Osteocyte (in vitro differentiated cells): ENCODE measurements at regions not wholly inside any gene's neighbourhood (a gene's known extent, or its start where the extent isn't known, plus 50 kb on each side); places are given as distances from the start of the nearest gene placed in this dataset.

Source experiments
- DNase-seq: peaks from one replicate; pipeline ENCODE4 v3.0.0; 2021; ENCODE audit warnings: mixed read lengths; ENCODE audit not compliant: unreplicated experiment; ENCODE audit errors: extremely low spot score
- H3K27ac Mint-ChIP-seq: one replicate; pipeline ENCODE4 v1.8.0; 2021; ENCODE audit warnings: mild to moderate bottlenecking, mixed read lengths; ENCODE audit not compliant: unreplicated experiment
- H3K27me3 Mint-ChIP-seq: one replicate; pipeline ENCODE4 v1.8.0; 2021; ENCODE audit warnings: mixed read lengths; ENCODE audit not compliant: unreplicated experiment
- H3K36me3 Mint-ChIP-seq: one replicate; pipeline ENCODE4 v1.8.0; 2021; ENCODE audit warnings: mixed read lengths; ENCODE audit not compliant: unreplicated experiment
- H3K4me1 Mint-ChIP-seq: one replicate; pipeline ENCODE4 v1.8.0; 2021; ENCODE audit warnings: mixed read lengths; ENCODE audit not compliant: unreplicated experiment
- H3K4me3 Mint-ChIP-seq: one replicate; pipeline ENCODE4 v1.8.0; 2021; ENCODE audit warnings: mild to moderate bottlenecking, moderate library complexity, mixed read lengths; ENCODE audit not compliant: unreplicated experiment
- H3K9me3 Mint-ChIP-seq: one replicate; pipeline ENCODE4 v1.8.0; 2021; ENCODE audit warnings: mixed read lengths; ENCODE audit not compliant: unreplicated experiment
- TF ChIP-seq, protein P1 (sequence below): fragments of 200-600 bp; sonication (generic); IDR thresholded peaks from 2 replicates; pipeline ENCODE4 v1.5.0; 2021; ENCODE audit warnings: antibody characterized with exemption, mild to moderate bottlenecking, moderate library complexity

DNA sequence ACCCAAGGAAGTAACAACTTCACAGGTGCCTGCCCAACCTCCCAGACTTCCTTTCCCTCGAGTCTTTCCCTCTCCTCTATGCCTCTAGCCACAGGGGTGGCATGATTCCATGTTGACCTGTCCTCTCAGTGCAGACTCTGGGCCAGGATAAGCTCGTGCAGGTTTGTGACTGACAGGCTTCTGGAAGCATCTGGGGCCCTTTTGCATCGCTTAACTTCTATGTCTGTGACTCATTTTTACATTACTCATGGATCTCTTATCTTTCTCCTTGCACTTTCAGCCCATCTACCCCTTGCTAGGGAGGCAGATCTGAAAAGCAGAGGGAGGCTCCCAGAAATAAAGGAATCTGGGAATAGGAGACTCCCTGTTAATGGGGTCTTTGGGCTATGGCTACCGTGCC lies 98.5 kb upstream of the RIOK3 start:
- H3K4me1 Mint-ChIP-seq = peaks cover 41% of the 10 kb centered on the region
- H3K4me3 Mint-ChIP-seq = no peak overlapping the region
- DNase-seq = peak; percentile 60
- peaks cover 27% of the 10 kb centered on the region for H3K36me3 Mint-ChIP-seq
- no peaks in the 10 kb centered on the region for H3K27me3 Mint-ChIP-seq
- no peak overlapping the region for H3K27ac Mint-ChIP-seq
- TF ChIP-seq, protein P1, sequence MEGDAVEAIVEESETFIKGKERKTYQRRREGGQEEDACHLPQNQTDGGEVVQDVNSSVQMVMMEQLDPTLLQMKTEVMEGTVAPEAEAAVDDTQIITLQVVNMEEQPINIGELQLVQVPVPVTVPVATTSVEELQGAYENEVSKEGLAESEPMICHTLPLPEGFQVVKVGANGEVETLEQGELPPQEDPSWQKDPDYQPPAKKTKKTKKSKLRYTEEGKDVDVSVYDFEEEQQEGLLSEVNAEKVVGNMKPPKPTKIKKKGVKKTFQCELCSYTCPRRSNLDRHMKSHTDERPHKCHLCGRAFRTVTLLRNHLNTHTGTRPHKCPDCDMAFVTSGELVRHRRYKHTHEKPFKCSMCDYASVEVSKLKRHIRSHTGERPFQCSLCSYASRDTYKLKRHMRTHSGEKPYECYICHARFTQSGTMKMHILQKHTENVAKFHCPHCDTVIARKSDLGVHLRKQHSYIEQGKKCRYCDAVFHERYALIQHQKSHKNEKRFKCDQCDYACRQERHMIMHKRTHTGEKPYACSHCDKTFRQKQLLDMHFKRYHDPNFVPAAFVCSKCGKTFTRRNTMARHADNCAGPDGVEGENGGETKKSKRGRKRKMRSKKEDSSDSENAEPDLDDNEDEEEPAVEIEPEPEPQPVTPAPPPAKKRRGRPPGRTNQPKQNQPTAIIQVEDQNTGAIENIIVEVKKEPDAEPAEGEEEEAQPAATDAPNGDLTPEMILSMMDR = no peak
- peaks cover 2% of the 10 kb centered on the region for H3K9me3 Mint-ChIP-seq

DNA sequence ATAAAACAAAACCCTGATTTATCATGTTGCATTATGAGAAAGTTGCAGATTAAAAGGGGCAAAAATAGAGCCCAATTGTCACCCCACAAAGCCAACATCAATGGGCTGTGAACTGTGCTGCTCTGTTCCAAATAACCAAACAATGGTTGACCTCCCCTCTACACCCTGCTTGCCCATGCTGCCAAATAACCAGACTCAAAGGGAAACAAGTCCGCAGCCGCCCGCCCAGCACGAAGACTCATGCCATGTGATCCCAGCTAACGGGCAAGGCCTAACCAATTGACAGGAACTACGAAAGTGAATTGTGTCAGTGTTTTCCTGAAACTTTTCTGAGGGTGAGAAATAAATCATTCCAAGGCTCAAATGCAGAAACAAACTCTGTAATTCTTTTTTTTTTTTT lies 97.9 kb upstream of the RIOK3 start:
- no peak overlapping the region for H3K27ac Mint-ChIP-seq
- peak; percentile 17 for DNase-seq
- H3K9me3 Mint-ChIP-seq = no peaks in the 10 kb centered on the region
- no peaks in the 10 kb centered on the region for H3K27me3 Mint-ChIP-seq
- H3K36me3 Mint-ChIP-seq = peaks cover 22% of the 10 kb centered on the region
- no peak overlapping the region for H3K4me3 Mint-ChIP-seq
- TF ChIP-seq, protein P1 = no peak
- H3K4me1 Mint-ChIP-seq = peaks cover 38% of the 10 kb centered on the region

DNA sequence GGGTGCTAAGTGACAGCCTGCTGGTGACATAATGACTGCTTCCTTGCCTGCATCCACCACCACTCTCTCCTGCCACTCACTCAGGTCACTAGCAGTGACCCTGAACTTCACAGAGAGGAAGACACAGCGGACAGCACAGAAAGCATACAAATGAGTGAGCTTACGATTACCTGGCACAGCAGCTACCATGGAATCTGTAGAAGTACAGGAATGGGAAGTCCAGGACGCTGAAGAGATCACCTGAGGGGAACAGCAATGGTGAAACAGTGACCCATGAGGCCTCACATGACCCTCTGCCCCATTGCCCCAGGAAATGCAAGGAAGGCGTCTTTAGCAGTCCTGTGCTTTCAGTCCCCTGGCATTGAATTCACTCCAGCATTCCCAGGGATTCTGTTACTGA lies 96.7 kb upstream of the RIOK3 start:
- Mint-ChIP-seq H3K27ac (peak overlapping the region; percentile 79), H3K9me3 (no peaks in the 10 kb centered on the region), H3K4me1 (peaks cover 39% of the 10 kb centered on the region), H3K27me3 (no peaks in the 10 kb centered on the region), H3K4me3 (no peak overlapping the region), H3K36me3 (peaks cover 18% of the 10 kb centered on the region)
- DNase-seq = no peak
- TF ChIP-seq, protein P1 = no peak

DNA sequence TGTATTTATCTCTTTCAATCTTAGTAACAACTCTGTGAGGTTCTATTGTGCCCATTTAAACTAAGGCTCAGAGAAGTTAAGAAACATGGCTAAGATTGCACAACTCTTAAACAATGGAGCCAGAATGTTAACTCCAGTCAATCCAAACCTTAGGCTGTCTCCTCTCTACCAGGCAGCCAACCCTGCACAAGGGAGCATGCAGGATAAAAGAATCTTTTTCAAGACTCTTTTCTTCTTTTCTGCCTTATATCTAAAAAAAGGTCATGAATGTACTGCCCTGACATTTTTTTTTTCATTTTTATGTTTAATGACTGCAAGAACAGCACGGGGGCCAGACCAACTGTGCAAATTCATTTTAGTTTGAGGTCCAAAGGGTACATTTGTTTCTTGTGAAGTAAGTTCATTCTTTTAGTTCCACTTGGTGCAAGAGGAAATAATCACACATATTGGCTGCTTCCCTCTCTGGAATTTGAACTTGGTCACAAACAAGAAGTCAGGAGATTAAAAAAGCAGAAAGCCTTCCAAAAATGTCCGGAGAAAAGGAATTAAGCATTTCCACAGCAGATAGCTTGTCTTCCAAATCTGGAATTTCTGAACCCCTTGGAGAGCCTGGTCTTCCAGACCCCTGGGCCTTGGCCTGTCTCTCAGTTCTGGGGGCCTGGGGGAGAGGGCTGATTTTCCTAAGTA lies 96.0 kb upstream of the RIOK3 start:
- TF ChIP-seq, protein P1 = no peak
- no peaks in the 10 kb centered on the region for H3K27me3 Mint-ChIP-seq
- peak overlapping the region; percentile 79 for H3K27ac Mint-ChIP-seq
- peaks cover 39% of the 10 kb centered on the region for H3K4me1 Mint-ChIP-seq
- H3K9me3 Mint-ChIP-seq = no peaks in the 10 kb centered on the region
- peaks cover 12% of the 10 kb centered on the region for H3K36me3 Mint-ChIP-seq
- no peak overlapping the region for H3K4me3 Mint-ChIP-seq
- peak; percentile 0 for DNase-seq

DNA sequence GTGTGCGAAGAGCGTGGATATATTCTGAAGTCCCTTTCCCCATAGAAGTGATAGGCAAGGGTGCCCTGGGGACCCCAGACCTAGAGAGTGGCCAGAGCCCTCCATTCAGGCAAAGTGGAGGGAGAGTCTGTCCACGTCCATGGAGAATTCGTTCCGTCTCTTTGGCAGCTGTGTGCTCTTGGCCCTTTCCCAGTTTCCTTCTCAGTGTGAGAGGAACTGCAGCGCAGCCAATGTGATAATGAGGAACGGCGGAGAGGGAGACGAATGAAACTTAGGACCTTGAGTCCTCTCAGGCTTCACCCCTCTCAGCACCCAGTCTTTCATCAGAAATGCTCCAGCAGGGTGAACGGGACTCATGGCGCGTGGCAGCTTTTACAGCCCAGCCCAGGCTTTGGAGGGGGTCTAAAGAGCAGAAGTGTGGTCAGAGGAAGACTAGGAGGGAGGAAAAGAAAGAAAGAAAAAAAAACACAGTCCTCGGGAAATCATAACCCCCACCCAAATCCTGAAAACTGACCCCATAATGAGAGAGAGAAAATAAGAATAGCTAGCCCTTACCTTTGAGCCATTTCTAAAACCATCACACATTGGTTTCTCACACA lies 95.0 kb upstream of the RIOK3 start:
- Mint-ChIP-seq H3K4me1 (peaks cover 31% of the 10 kb centered on the region), H3K4me3 (no peak overlapping the region), H3K27ac (no peak overlapping the region), H3K9me3 (no peaks in the 10 kb centered on the region), H3K36me3 (peaks cover 8% of the 10 kb centered on the region), H3K27me3 (no peaks in the 10 kb centered on the region)
- DNase-seq = no peak
- TF ChIP-seq, protein P1 = no peak
